DOHH2 (cell line): ENCODE measurements at regions not wholly inside any gene's neighbourhood (a gene's known extent, or its start where the extent isn't known, plus 50 kb on each side); places are given as distances from the start of the nearest gene placed in this dataset.

Experiments used
- H3F3A ChIP-seq: fragments of 200-600 bp; sonication (generic), shearing (Covaris generic); 2 replicates; pipeline ENCODE4 v1.6.0; 2016; ENCODE audit warnings: antibody characterized with exemption, mild to moderate bottlenecking; ENCODE audit not compliant: control insufficient read depth, insufficient read depth
- H3K27ac ChIP-seq: fragments of 200-600 bp; sonication (generic); 2 replicates; pipeline ENCODE4 v1.5.1; 2014; ENCODE audit warnings: low read depth, mild to moderate bottlenecking, low read length, moderate library complexity
- H3K27me3 ChIP-seq: fragments of 200-600 bp; sonication (generic); 2 replicates; pipeline ENCODE4 v1.6.1; 2014; ENCODE audit warnings: mild to moderate bottlenecking, low read length, mixed read lengths; ENCODE audit not compliant: control insufficient read depth
- H3K36me3 ChIP-seq: fragments of 200-600 bp; sonication (generic); 2 replicates; pipeline ENCODE4 v1.6.1; 2014; ENCODE audit warnings: mild to moderate bottlenecking, low read length, moderate library complexity, mixed read lengths; ENCODE audit not compliant: control insufficient read depth
- H3K4me1 ChIP-seq: fragments of 200-600 bp; sonication (generic); 2 replicates; pipeline ENCODE4 v1.6.1; 2014; ENCODE audit warnings: mild to moderate bottlenecking, low read length, mixed read lengths; ENCODE audit not compliant: control insufficient read depth
- H3K4me2 ChIP-seq: fragments of 200-600 bp; sonication (generic); 2 replicates; pipeline ENCODE4 v1.6.0; 2014; ENCODE audit warnings: mild to moderate bottlenecking, low read length, moderate library complexity
- H3K4me3 ChIP-seq: fragments of 200-600 bp; sonication (generic); 2 replicates; pipeline ENCODE4 v1.5.1; 2014; ENCODE audit warnings: mild to moderate bottlenecking, low read length, mixed read lengths
- H3K79me2 ChIP-seq: fragments of 200-600 bp; sonication (generic); 2 replicates; pipeline ENCODE4 v1.6.1; 2014; ENCODE audit warnings: mild to moderate bottlenecking, low read length, mixed read lengths; ENCODE audit not compliant: control insufficient read depth
- H3K9me2 ChIP-seq: fragments of 200-600 bp; sonication (generic); replicated peaks from 2 replicates; pipeline ENCODE4 v1.6.1; 2014; ENCODE audit warnings: mild to moderate bottlenecking, low read length, mixed read lengths; ENCODE audit not compliant: control insufficient read depth
- H3K9me3 ChIP-seq: fragments of 200-600 bp; sonication (generic); 2 replicates; pipeline ENCODE4 v1.6.1; 2014; ENCODE audit warnings: antibody characterized with exemption, low read length, mixed read lengths; ENCODE audit not compliant: control insufficient read depth, insufficient read depth
- H4K20me1 ChIP-seq: fragments of 200-600 bp; sonication (generic); 2 replicates; pipeline ENCODE4 v1.6.0; 2014; ENCODE audit warnings: low read depth, mild to moderate bottlenecking, antibody characterized with exemption, low read length, moderate library complexity; ENCODE audit not compliant: control insufficient read depth, insufficient read depth
- EZH2phosphoT487 ChIP-seq: fragments of 200-600 bp; sonication (generic); IDR thresholded peaks from 2 replicates; pipeline ENCODE4 v1.6.1; 2017; ENCODE audit warnings: borderline replicate concordance, mild to moderate bottlenecking, antibody characterized with exemption, low read length, moderate library complexity, mixed read lengths
- TF ChIP-seq, protein P1 (sequence below): fragments of 200-600 bp; sonication (generic); IDR thresholded peaks from one replicate; pipeline ENCODE4 v1.5.1; 2014; ENCODE audit warnings: antibody characterized with exemption, mild to moderate bottlenecking, low read depth, low read length; ENCODE audit not compliant: poor library complexity, severe bottlenecking

DNA sequence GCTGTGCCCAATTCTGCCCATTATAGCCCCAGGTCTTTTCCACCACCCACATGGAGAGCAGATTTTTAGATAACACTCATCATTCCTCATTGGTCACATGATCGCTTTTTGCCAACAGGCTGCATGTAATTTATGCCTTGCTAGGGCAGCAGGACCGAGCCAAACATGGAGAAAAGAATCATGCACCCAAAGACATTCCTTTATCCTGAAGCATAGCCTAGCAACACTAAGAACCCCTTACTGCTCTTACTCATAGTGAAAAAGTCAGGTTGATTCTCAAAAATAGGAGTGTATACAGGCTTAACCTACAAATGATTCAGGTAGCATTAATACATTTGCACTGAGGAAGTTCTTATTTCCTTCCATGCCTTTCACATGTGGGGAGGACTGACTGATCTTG is 765.5 kb downstream of the NLGN4Y start:
- H3K4me3 ChIP-seq = no peak overlapping the region
- no peaks in the 10 kb centered on the region for H3K9me2 ChIP-seq
- no peak overlapping the region for H3K4me2 ChIP-seq
- TF ChIP-seq, protein P1, sequence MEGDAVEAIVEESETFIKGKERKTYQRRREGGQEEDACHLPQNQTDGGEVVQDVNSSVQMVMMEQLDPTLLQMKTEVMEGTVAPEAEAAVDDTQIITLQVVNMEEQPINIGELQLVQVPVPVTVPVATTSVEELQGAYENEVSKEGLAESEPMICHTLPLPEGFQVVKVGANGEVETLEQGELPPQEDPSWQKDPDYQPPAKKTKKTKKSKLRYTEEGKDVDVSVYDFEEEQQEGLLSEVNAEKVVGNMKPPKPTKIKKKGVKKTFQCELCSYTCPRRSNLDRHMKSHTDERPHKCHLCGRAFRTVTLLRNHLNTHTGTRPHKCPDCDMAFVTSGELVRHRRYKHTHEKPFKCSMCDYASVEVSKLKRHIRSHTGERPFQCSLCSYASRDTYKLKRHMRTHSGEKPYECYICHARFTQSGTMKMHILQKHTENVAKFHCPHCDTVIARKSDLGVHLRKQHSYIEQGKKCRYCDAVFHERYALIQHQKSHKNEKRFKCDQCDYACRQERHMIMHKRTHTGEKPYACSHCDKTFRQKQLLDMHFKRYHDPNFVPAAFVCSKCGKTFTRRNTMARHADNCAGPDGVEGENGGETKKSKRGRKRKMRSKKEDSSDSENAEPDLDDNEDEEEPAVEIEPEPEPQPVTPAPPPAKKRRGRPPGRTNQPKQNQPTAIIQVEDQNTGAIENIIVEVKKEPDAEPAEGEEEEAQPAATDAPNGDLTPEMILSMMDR = no peak
- no peak for TF ChIP-seq EZH2phosphoT487
- no peaks in the 10 kb centered on the region for H3K36me3 ChIP-seq
- H4K20me1 ChIP-seq = no peaks in the 10 kb centered on the region
- H3K27me3 ChIP-seq = no peaks in the 10 kb centered on the region
- no peak overlapping the region for H3K27ac ChIP-seq
- H3F3A ChIP-seq = no peaks in the 10 kb centered on the region
- H3K4me1 ChIP-seq = no peaks in the 10 kb centered on the region
- H3K9me3 ChIP-seq = no peaks in the 10 kb centered on the region
- H3K79me2 ChIP-seq = no peaks in the 10 kb centered on the region

DNA sequence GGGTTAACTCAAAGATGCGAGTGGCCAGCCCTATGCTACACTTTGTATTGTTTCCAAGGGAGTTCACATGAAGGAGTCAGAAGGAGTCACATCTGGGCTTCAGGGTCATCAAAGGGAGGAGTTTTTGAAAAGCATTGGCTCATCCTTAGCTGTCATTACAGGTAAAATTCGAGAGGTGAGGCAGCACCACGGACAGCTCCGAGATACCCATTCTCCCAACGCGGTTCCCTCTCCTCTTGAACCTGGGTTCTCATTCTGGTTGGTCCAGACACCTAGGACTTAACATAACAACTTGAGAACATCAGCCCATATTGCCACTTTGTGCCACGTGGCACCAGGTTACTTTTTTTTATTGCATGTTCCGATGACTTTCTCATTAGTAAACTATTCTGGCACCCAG is 768.6 kb downstream of the NLGN4Y start:
- no peaks in the 10 kb centered on the region for H3K4me1 ChIP-seq
- H3K4me2 ChIP-seq = no peak overlapping the region
- no peaks in the 10 kb centered on the region for H3K79me2 ChIP-seq
- no peaks in the 10 kb centered on the region for H3K9me3 ChIP-seq
- H3K27me3 ChIP-seq = no peaks in the 10 kb centered on the region
- H3F3A ChIP-seq = no peaks in the 10 kb centered on the region
- TF ChIP-seq EZH2phosphoT487 = no peak
- TF ChIP-seq, protein P1 = no peak
- H4K20me1 ChIP-seq = no peaks in the 10 kb centered on the region
- H3K9me2 ChIP-seq = no peaks in the 10 kb centered on the region
- no peak overlapping the region for H3K27ac ChIP-seq
- H3K36me3 ChIP-seq = no peaks in the 10 kb centered on the region
- no peak overlapping the region for H3K4me3 ChIP-seq

DNA sequence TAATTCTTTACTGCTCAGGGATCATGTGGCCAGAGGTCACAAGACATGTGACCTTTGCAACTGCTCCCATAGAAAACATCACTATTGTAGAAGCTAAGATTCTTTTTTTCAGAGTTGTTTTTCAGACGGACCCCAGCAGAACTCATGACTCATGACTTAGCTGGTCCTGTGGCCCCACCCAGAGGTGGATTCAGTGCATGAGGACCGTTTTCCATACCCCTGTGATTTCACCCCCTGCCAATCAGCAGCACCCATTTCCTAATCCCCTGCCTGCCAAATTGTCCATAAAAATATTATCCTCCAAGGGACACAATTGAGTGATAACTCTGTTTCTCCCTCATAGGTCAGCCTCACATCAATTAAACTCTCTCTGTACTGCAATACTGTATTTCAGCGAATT is 777.5 kb downstream of the NLGN4Y start:
- Histone ChIP-seq H3K27me3 (no peaks in the 10 kb centered on the region), H4K20me1 (no peaks in the 10 kb centered on the region), H3K79me2 (no peaks in the 10 kb centered on the region), H3K9me2 (no peaks in the 10 kb centered on the region), H3F3A (no peaks in the 10 kb centered on the region), H3K27ac (no peak overlapping the region), H3K4me1 (no peaks in the 10 kb centered on the region), H3K4me2 (no peak overlapping the region), H3K36me3 (no peaks in the 10 kb centered on the region), H3K9me3 (no peaks in the 10 kb centered on the region), H3K4me3 (no peak overlapping the region)
- TF ChIP-seq EZH2phosphoT487 = no peak
- TF ChIP-seq, protein P1 = no peak

- Histone ChIP-seq H3K9me2 (no peaks in the 10 kb centered on the region), H3K36me3 (no peaks in the 10 kb centered on the region), H3K27ac (no peak overlapping the region), H3K4me3 (no peak overlapping the region), H4K20me1 (no peaks in the 10 kb centered on the region), H3K4me2 (no peak overlapping the region), H3F3A (no peaks in the 10 kb centered on the region), H3K4me1 (no peaks in the 10 kb centered on the region), H3K27me3 (no peaks in the 10 kb centered on the region), H3K9me3 (no peaks in the 10 kb centered on the region), H3K79me2 (no peaks in the 10 kb centered on the region)
- TF ChIP-seq, protein P1 = no peak
- TF ChIP-seq EZH2phosphoT487 = no peak
Observed at GRCh38 chrY:15312166-15312565, 787.8 kb downstream of the NLGN4Y start.
